A673 (cell line): ENCODE measurements at regions not wholly inside any gene's neighbourhood (a gene's known extent, or its start where the extent isn't known, plus 50 kb on each side); places are given as distances from the start of the nearest gene placed in this dataset.

Source experiments
- BruUV-seq: library from RNA; stranded (reverse); fragments of 400-500 nt; replicated peaks from 2 replicates; lab custom pipeline; 2021; lab: Mats Ljungman, UMichigan
- CTCF ChIA-PET: fragments of 300-600 bp; sonication (Branson Sonifier 250); formaldehyde crosslinking; loops from one replicate; lab custom pipeline; 2022; ENCODE audit warnings: antibody characterized with exemption; lab: Charles Lee
- POLR2A ChIA-PET: fragments of 300-600 bp; sonication (Branson Sonifier 250); formaldehyde crosslinking; loops from one replicate; lab custom pipeline; 2022; ENCODE audit warnings: antibody characterized with exemption; ENCODE audit not compliant: low non-redundant PET; lab: Charles Lee
- DNase-seq: peaks from one replicate; pipeline ENCODE4 v3.0.0-alpha.2; 2015; ENCODE audit warnings: low spot score
- H3K27ac ChIP-seq: fragments of 200-600 bp; sonication (generic); 2 replicates; pipeline ENCODE4 v1.5.1; 2016; ENCODE audit warnings: mixed run types, low read depth, mild to moderate bottlenecking, mixed read lengths, antibody characterized with exemption, low read length; ENCODE audit not compliant: poor library complexity, severe bottlenecking
- H3K27me3 ChIP-seq: fragments of 200-600 bp; sonication (generic); replicated peaks from 2 replicates; pipeline ENCODE4 v1.6.1; 2017; ENCODE audit warnings: mixed run types, low read depth, mild to moderate bottlenecking, mixed read lengths, antibody characterized with exemption, low read length; ENCODE audit not compliant: insufficient read depth, poor library complexity
- H3K36me3 ChIP-seq: fragments of 200-600 bp; sonication (generic); 2 replicates; pipeline ENCODE4 v1.6.1; 2016; ENCODE audit warnings: mixed run types, mild to moderate bottlenecking, mixed read lengths, antibody characterized with exemption, low read length; ENCODE audit not compliant: insufficient read depth, poor library complexity, severe bottlenecking
- H3K4me1 ChIP-seq: fragments of 200-600 bp; sonication (generic); 2 replicates; pipeline ENCODE4 v1.6.1; 2017; ENCODE audit warnings: mixed run types, mild to moderate bottlenecking, mixed read lengths, antibody characterized with exemption, low read length; ENCODE audit not compliant: insufficient read depth, poor library complexity, severe bottlenecking
- H3K4me3 ChIP-seq: fragments of 200-600 bp; sonication (generic); 2 replicates; pipeline ENCODE4 v1.5.1; 2016; ENCODE audit warnings: low read depth, mixed run types, mild to moderate bottlenecking, mixed read lengths, low read length; ENCODE audit not compliant: poor library complexity, severe bottlenecking
- H3K9me3 ChIP-seq: fragments of 200-600 bp; sonication (generic); 2 replicates; pipeline ENCODE4 v1.6.1; 2016; ENCODE audit warnings: mixed run types, low read depth, mild to moderate bottlenecking, mixed read lengths, antibody characterized with exemption, low read length; ENCODE audit not compliant: poor library complexity, severe bottlenecking
- CTCF ChIP-seq: fragments of 300-800, 200-600 bp; sonication (generic); conservative IDR thresholded peaks from 2 replicates; pipeline ENCODE4 v1.5.1; 2017; ENCODE audit warnings: low read depth, mild to moderate bottlenecking, antibody characterized with exemption, low read length, moderate library complexity, mixed read lengths
- EZH2 ChIP-seq: fragments of 200-600 bp; sonication (generic); IDR thresholded peaks from 2 replicates; pipeline ENCODE4 v1.6.1; 2017; ENCODE audit warnings: borderline replicate concordance, low read depth, mild to moderate bottlenecking, mixed read lengths, antibody characterized with exemption, low read length; ENCODE audit not compliant: poor library complexity, severe bottlenecking
- intact Hi-C: fragments of 100-400 bp; cut with micrococcal nuclease; formaldehyde crosslinking; loops from one replicate; pipeline ENCODE4 v1.10.0; 2022; ENCODE audit not compliant: unreplicated experiment

GRCh38 chr4:26020083-26020668 lies 106.2 kb downstream of the SMIM20 start:
- H3K36me3 ChIP-seq, result no peaks in the 10 kb centered on the region
- no peak overlapping the region for H3K4me3 ChIP-seq
- ChIA-PET POLR2A (no interaction called here), CTCF (no interaction called here)
- peaks cover 3% of the 10 kb centered on the region for H3K27me3 ChIP-seq
- BruUV-seq, result no TSS peak
- intact Hi-C loops, result no loop called here
- no peaks in the 10 kb centered on the region for H3K4me1 ChIP-seq
- no peak overlapping the region for H3K27ac ChIP-seq
- no peaks in the 10 kb centered on the region for H3K9me3 ChIP-seq
- TF ChIP-seq CTCF (no peak), EZH2 (no peak)
- DNase-seq, result no peak

GRCh38 chr4:26020881-26021280 lies 106.9 kb downstream of the SMIM20 start:
- CTCF ChIA-PET, result no interaction called here
- POLR2A ChIA-PET, result no interaction called here
- intact Hi-C loops, result no loop called here
- H3K4me1 ChIP-seq, result no peaks in the 10 kb centered on the region
- H3K4me3 ChIP-seq, result no peak overlapping the region
- TF ChIP-seq EZH2 (no peak), CTCF (no peak)
- peaks cover 3% of the 10 kb centered on the region for H3K27me3 ChIP-seq
- no peak for DNase-seq
- no peaks in the 10 kb centered on the region for H3K36me3 ChIP-seq
- BruUV-seq, result no TSS peak
- no peaks in the 10 kb centered on the region for H3K9me3 ChIP-seq
- no peak overlapping the region for H3K27ac ChIP-seq

- CTCF ChIA-PET, result no interaction called here
- H3K4me1 ChIP-seq, result no peaks in the 10 kb centered on the region
- POLR2A ChIA-PET, result no interaction called here
- BruUV-seq, result no TSS peak
- peaks cover 3% of the 10 kb centered on the region for H3K27me3 ChIP-seq
- no peaks in the 10 kb centered on the region for H3K9me3 ChIP-seq
- H3K4me3 ChIP-seq, result no peak overlapping the region
- no peak for DNase-seq
- TF ChIP-seq CTCF, result no peak
- no peak for TF ChIP-seq EZH2
- no peak overlapping the region for H3K27ac ChIP-seq
- H3K36me3 ChIP-seq, result no peaks in the 10 kb centered on the region
- intact Hi-C loops, result no loop called here
These were observed 107.7 kb downstream of the SMIM20 start for GRCh38 chr4:26021417-26022345.
